Activated CD8-positive, alpha-beta T cell treated with anti-CD3 and anti-CD28 coated beads, Interleukin-2, amount 10 ng/mL, durations not matched to agents 7 days and 5 days (primary cell): ENCODE measurements at regions not wholly inside any gene's neighbourhood (a gene's known extent, or its start where the extent isn't known, plus 50 kb on each side); places are given as distances from the start of the nearest gene placed in this dataset.
"Not testable (repeated sequence)": the region's sequence is repeated elsewhere in the genome, so short reads cannot be mapped to it uniquely, and the experiment has no call there.

Source experiments
- ATAC-seq: fragments of 150-1000 bp; cut with Tn5 transposase; one replicate; pipeline ENCODE4 v1.10.0; 2021; ENCODE audit warnings: moderate library complexity
- CTCF ChIA-PET: fragments of 350-600 bp; sonication (Branson Sonifier 250); formaldehyde crosslinking; loops from one replicate; lab custom pipeline; 2021; ENCODE audit warnings: antibody characterized with exemption; lab: Charles Lee
- POLR2A ChIA-PET: fragments of 350-600 bp; sonication (Branson Sonifier 250); formaldehyde crosslinking; loops from one replicate; lab custom pipeline; 2021; ENCODE audit warnings: antibody characterized with exemption; lab: Charles Lee
- DNase-seq: peaks from one replicate; pipeline ENCODE4 v3.0.0-alpha.2; 2020
- H3K27ac Mint-ChIP-seq: one replicate; pipeline ENCODE4 v1.8.0; 2021; ENCODE audit warnings: mild to moderate bottlenecking, mixed read lengths
- H3K27me3 Mint-ChIP-seq: one replicate; pipeline ENCODE4 v1.8.0; 2021; ENCODE audit warnings: low read depth, mixed read lengths
- H3K36me3 Mint-ChIP-seq: one replicate; pipeline ENCODE4 v1.8.0; 2021; ENCODE audit warnings: low read depth, mixed read lengths
- H3K4me1 Mint-ChIP-seq: one replicate; pipeline ENCODE4 v1.8.0; 2021; ENCODE audit warnings: low read depth, mixed read lengths
- H3K4me3 Mint-ChIP-seq: one replicate; pipeline ENCODE4 v1.8.0; 2021; ENCODE audit warnings: mild to moderate bottlenecking, mixed read lengths
- H3K9me3 Mint-ChIP-seq: one replicate; pipeline ENCODE4 v1.8.0; 2022; ENCODE audit warnings: mixed read lengths; ENCODE audit not compliant: insufficient read depth

GRCh38 chr12:67074072-67074471, 195.1 kb upstream of the CAND1 start:
- no peak overlapping the region for H3K4me3 Mint-ChIP-seq
- H3K4me1 Mint-ChIP-seq, result peaks cover 8% of the 10 kb centered on the region
- DNase-seq, result no peak
- H3K9me3 Mint-ChIP-seq, result no peaks in the 10 kb centered on the region
- H3K36me3 Mint-ChIP-seq, result no peaks in the 10 kb centered on the region
- CTCF ChIA-PET, result interaction anchor here (0.8 kb wide), 1 partner anchor 31 kb away, joined by 3 read pairs; no protein-coding TSS in a partner anchor
- POLR2A ChIA-PET, result no interaction called here
- ATAC-seq, result no peak
- no peak overlapping the region for H3K27ac Mint-ChIP-seq
- peaks cover 23% of the 10 kb centered on the region for H3K27me3 Mint-ChIP-seq

GRCh38 chr12:67077617-67078016, 191.5 kb upstream of the CAND1 start:
- Mint-ChIP-seq H3K36me3 (no peaks in the 10 kb centered on the region), H3K27me3 (peaks cover 18% of the 10 kb centered on the region), H3K9me3 (no peaks in the 10 kb centered on the region), H3K27ac (no peak overlapping the region), H3K4me3 (no peak overlapping the region), H3K4me1 (no peaks in the 10 kb centered on the region)
- ChIA-PET POLR2A (no interaction called here), CTCF (no interaction called here)
- ATAC-seq (no peak), DNase-seq (no peak)

- ATAC-seq (no peak), DNase-seq (no peak)
- Mint-ChIP-seq H3K36me3 (no peaks in the 10 kb centered on the region), H3K9me3 (no peaks in the 10 kb centered on the region), H3K4me3 (no peak overlapping the region), H3K27me3 (peaks cover 21% of the 10 kb centered on the region), H3K4me1 (no peaks in the 10 kb centered on the region), H3K27ac (no peak overlapping the region)
- CTCF ChIA-PET, result no interaction called here
- POLR2A ChIA-PET, result no interaction called here
Observed at GRCh38 chr12:67078957-67079356, 190.2 kb upstream of the CAND1 start.

GRCh38 chr12:67080637-67081036, 188.5 kb upstream of the CAND1 start:
- DNase-seq (no peak), ATAC-seq (no peak)
- ChIA-PET CTCF (no interaction called here), POLR2A (no interaction called here)
- H3K4me3 Mint-ChIP-seq, result no peak overlapping the region
- H3K9me3 Mint-ChIP-seq, result no peaks in the 10 kb centered on the region
- no peak overlapping the region for H3K27ac Mint-ChIP-seq
- H3K27me3 Mint-ChIP-seq, result peaks cover 15% of the 10 kb centered on the region
- H3K4me1 Mint-ChIP-seq, result no peaks in the 10 kb centered on the region
- no peaks in the 10 kb centered on the region for H3K36me3 Mint-ChIP-seq

- Mint-ChIP-seq H3K36me3 (no peaks in the 10 kb centered on the region), H3K4me1 (no peaks in the 10 kb centered on the region), H3K9me3 (no peaks in the 10 kb centered on the region), H3K27me3 (peaks cover 14% of the 10 kb centered on the region), H3K27ac (no peak overlapping the region), H3K4me3 (no peak overlapping the region)
- ATAC-seq (no peak), DNase-seq (no peak)
- ChIA-PET CTCF (no interaction called here), POLR2A (no interaction called here)
Observed at GRCh38 chr12:67082221-67082620, 186.9 kb upstream of the CAND1 start.

GRCh38 chr12:67085699-67086098, 183.5 kb upstream of the CAND1 start:
- ATAC-seq, result no peak
- Mint-ChIP-seq H3K4me1 (no peaks in the 10 kb centered on the region), H3K27me3 (peaks cover 12% of the 10 kb centered on the region), H3K9me3 (no peaks in the 10 kb centered on the region), H3K36me3 (no peaks in the 10 kb centered on the region), H3K4me3 (no peak overlapping the region), H3K27ac (no peak overlapping the region)
- ChIA-PET CTCF (no interaction called here), POLR2A (no interaction called here)
- DNase-seq, result no peak

- ATAC-seq (no peak), DNase-seq (no peak)
- ChIA-PET CTCF (no interaction called here), POLR2A (no interaction called here)
- H3K36me3 Mint-ChIP-seq, result no peaks in the 10 kb centered on the region
- no peak overlapping the region for H3K4me3 Mint-ChIP-seq
- H3K27me3 Mint-ChIP-seq, result peaks cover 13% of the 10 kb centered on the region
- H3K27ac Mint-ChIP-seq, result no peak overlapping the region
- no peaks in the 10 kb centered on the region for H3K9me3 Mint-ChIP-seq
- no peaks in the 10 kb centered on the region for H3K4me1 Mint-ChIP-seq
Observed at GRCh38 chr12:67086116-67086515, 183.0 kb upstream of the CAND1 start.

- POLR2A ChIA-PET, result no interaction called here
- Mint-ChIP-seq H3K36me3 (no peaks in the 10 kb centered on the region), H3K4me3 (no peak overlapping the region), H3K27ac (no peak overlapping the region), H3K9me3 (no peaks in the 10 kb centered on the region), H3K4me1 (no peaks in the 10 kb centered on the region), H3K27me3 (peaks cover 8% of the 10 kb centered on the region)
- no peak for ATAC-seq
- DNase-seq, result no peak
- CTCF ChIA-PET, result no interaction called here
Observed at GRCh38 chr12:67088401-67089118, 180.6 kb upstream of the CAND1 start.

GRCh38 chr12:67091204-67091603, 178.0 kb upstream of the CAND1 start:
- H3K27ac Mint-ChIP-seq, result no peak overlapping the region
- H3K4me3 Mint-ChIP-seq, result no peak overlapping the region
- ChIA-PET POLR2A (no interaction called here), CTCF (no interaction called here)
- no peak for ATAC-seq
- H3K27me3 Mint-ChIP-seq, result peaks cover 9% of the 10 kb centered on the region
- DNase-seq, result no peak
- no peaks in the 10 kb centered on the region for H3K36me3 Mint-ChIP-seq
- no peaks in the 10 kb centered on the region for H3K4me1 Mint-ChIP-seq
- no peaks in the 10 kb centered on the region for H3K9me3 Mint-ChIP-seq

- H3K4me1 Mint-ChIP-seq, result no peaks in the 10 kb centered on the region
- DNase-seq, result no peak
- POLR2A ChIA-PET, result no interaction called here
- CTCF ChIA-PET, result no interaction called here
- no peak overlapping the region for H3K27ac Mint-ChIP-seq
- peaks cover 9% of the 10 kb centered on the region for H3K27me3 Mint-ChIP-seq
- no peak for ATAC-seq
- H3K36me3 Mint-ChIP-seq, result no peaks in the 10 kb centered on the region
- H3K9me3 Mint-ChIP-seq, result no peaks in the 10 kb centered on the region
- no peak overlapping the region for H3K4me3 Mint-ChIP-seq
Observed at GRCh38 chr12:67091678-67092077, 177.5 kb upstream of the CAND1 start.

- DNase-seq, H3K27me3 Mint-ChIP-seq, H3K9me3 Mint-ChIP-seq, POLR2A ChIA-PET, H3K4me3 Mint-ChIP-seq, ATAC-seq, H3K36me3 Mint-ChIP-seq, H3K27ac Mint-ChIP-seq, CTCF ChIA-PET, H3K4me1 Mint-ChIP-seq: not testable (repeated sequence)
Observed at GRCh38 chr12:67092934-67093333, 176.2 kb upstream of the CAND1 start.

- H3K4me3 Mint-ChIP-seq, result no peak overlapping the region
- CTCF ChIA-PET, result no interaction called here
- no peaks in the 10 kb centered on the region for H3K4me1 Mint-ChIP-seq
- DNase-seq (no peak), ATAC-seq (no peak)
- peaks cover 2% of the 10 kb centered on the region for H3K27me3 Mint-ChIP-seq
- POLR2A ChIA-PET, result no interaction called here
- H3K36me3 Mint-ChIP-seq, result no peaks in the 10 kb centered on the region
- H3K9me3 Mint-ChIP-seq, result no peaks in the 10 kb centered on the region
- no peak overlapping the region for H3K27ac Mint-ChIP-seq
Observed at GRCh38 chr12:67096533-67097318, 172.4 kb upstream of the CAND1 start.
